ENCODE measurements at regions not wholly inside any gene's neighbourhood (a gene's known extent, or its start where the extent isn't known, plus 50 kb on each side); places are given as distances from the start of the nearest gene placed in this dataset.

DNA sequence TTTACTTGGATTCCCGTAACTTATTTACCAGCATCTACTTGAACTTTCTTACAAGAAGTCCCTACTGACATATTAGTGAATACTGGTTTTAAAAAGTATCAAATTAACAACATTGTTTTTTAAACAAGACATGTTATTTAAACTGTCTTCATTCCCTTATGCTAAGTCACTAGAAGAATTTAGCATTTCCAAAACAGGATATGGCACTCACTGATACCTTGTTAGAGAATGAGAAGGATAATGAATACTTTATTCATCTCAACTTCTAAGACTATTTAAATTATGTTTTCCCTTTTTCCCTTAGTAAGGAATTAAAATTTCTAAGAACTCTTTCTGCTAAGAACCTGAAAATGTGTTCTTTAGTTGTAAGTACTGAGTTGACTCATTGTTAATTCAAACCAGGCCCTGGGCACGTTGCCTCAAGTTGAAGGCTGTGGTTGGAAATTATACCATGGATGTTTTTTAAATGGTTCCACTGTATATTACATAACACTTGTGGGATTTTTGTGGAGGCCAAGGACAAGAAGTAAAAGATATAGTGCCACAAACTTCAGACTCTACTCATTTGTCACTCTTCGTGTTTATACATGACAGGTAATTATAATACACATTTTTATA, 219.0 kb upstream of the EDIL3 start:
- no peak for DNase-seq (ENCODE audit: low read depth, low spot score)

DNA sequence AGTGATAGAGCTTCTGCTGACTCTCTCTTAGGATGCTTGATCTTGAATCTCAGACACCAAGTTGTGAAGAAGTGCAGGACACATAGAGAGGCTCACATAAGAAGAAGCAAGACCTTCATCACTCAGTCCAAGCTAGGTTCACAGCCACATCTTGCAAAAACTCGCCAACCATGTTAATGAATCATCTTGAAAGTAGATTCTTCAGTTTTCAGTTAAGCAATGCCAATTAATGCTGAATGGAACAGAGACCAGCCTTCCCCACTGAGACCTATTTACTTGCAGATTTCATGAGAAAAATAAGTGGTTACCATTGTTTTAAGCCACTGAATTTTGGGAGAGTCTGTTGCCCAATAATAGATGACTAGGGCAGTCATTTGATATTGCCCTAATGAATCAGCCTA, 217.7 kb upstream of the EDIL3 start:
- DNase-seq (ENCODE audit: low read depth, low spot score), result no peak

DNA sequence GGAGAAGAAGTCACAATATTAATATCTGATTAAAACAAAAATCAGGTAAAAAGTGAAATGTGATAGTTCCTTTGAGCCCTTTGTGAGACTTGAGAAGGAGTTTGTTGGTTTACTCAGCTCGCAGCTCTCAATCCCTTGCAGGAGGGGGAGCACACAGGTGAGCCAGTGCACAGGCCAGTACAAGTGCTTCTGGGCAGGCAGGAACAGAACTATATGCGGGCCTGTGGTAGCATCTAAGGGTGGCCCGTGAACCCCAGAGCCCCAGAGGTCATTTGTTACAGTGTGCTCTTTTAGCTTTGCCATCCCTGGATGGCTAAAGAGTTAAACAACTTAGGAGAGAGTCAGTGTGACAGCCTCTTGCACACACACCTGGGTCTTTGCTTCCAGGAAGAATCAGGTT, 215.3 kb upstream of the EDIL3 start:
- DNase-seq (ENCODE audit: low read depth, low spot score), result peak; percentile 7

DNA sequence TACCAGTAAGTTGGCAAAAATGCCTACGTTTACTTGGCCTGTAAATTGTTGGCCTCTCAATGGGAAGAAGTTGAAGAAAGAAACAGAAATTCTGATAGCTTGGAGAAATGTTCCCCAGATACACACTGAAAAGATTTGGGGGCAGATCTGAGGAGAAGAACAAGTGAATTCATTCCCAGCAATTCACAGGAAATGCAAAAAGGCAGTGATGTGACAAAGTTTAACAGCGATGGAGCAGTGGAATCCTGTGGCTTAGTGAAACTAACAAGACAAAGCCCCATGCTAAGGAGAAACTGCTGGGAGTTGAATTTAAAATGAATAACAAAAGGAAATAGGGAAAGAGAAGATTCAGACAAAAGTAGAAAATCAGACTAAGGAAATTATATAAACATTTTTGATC, 213.2 kb upstream of the EDIL3 start:
- DNase-seq (ENCODE audit: low read depth, low spot score), result peak; percentile 4

DNA sequence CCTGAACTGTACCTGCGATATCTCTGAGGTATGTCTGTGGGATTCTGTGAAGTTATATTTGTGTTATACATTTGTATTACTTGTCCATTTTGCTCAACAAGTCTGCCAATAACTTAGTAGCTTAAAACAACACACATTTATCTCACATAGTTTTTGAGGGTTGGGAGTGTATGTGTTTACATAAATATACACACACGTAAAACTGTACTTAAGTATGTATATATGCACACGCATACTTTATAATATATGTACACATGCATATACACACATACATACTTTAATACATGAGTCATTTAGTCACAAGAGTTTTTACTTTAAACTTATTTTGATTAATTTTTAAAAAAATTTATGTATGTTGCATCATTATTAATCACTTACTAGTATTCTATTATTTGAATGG, 205.9 kb upstream of the EDIL3 start:
- DNase-seq (ENCODE audit: low read depth, low spot score), result no peak

DNA sequence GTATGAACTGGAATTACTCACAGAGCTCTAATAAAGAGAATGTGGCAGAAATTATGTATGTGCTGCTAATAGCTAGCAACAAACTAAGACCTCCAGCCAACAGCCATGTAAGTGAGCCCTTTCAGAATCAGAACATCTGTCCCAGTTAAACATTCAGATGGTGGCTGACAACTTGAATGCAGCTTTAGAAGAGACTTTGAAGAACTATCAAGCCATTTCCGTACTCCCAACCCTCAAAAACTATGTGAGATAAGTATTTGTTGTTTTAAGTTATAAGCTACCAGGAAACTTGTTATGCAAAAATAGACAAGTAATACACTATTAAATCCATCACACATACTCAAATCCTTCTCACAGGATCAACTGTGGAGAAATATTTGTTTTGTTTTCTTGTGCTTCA, 205.2 kb upstream of the EDIL3 start:
- DNase-seq (ENCODE audit: low read depth, low spot score), result no peak

DNA sequence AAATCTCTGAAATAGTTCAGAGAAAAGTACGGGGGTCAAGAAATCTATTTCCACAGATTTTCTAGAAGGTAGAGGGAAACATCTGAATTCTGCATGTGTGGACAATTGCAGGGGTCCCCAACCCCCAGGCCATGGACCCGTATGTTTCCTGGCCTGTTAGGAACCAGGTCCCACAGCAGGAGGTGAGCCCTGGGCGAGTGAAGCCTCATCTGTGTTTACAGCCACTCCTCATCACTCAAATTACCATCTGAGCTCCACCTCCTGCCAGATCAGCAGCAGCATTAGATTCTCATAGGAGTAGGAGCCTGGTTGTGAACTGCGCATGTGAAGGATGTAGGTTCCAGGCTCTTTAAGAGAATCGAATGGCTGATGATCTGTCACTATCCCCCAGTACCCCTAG, 200.5 kb upstream of the EDIL3 start:
- DNase-seq (ENCODE audit: low read depth, low spot score), result peak; percentile 76

DNA sequence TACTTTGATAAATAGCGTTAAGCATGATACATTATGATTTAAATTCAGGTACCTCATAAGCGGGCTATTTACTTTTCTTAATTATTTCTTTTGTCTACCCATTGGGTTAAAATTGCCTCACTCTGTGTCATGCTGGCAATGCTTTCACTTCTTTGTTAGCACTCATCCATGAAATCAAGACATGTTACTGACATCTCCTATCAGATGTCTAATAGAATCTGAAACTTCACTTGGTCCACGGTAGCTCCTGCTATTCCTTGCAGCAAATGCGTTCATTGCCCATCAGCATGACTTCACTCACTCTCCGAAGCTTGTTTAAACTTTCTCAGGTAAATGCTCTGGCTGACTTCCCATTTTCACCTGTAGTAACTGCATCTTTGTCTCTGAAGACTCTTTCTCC, 193.5 kb upstream of the EDIL3 start:
- DNase-seq (ENCODE audit: low read depth, low spot score), result no peak

DNA sequence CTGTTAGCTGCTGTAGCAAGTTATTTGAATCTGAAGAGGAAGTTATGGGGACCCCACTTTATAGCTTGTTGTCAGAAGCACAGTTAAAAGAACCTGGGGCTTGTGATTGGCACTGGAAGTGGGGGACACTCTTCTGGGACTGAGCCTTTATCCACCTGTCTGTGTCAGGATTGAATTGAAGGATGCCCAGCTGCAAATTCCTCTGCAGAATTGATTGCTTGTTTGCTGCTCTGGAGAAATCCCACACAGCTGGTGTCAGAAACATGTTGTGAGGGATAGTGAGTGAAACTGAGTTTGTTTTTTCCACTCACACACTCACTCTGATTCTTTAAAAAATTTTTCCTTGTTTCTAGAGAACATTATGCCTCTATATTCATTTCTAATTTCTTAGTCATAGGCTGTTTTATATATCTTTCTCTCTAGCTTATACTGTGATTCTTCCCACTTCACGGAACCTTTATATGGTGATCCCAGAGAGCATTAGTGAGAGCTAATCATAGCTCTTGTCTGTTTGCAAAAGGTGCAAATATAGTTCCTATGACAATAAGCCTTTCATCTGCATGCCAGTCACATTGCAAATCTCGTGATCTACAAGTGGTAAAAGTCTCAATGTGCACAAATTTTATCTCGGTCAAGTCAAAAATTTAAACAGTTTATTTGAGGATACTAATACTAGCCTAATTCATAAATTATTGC, 188.5 kb upstream of the EDIL3 start:
- no peak for DNase-seq (ENCODE audit: low read depth, low spot score)

DNA sequence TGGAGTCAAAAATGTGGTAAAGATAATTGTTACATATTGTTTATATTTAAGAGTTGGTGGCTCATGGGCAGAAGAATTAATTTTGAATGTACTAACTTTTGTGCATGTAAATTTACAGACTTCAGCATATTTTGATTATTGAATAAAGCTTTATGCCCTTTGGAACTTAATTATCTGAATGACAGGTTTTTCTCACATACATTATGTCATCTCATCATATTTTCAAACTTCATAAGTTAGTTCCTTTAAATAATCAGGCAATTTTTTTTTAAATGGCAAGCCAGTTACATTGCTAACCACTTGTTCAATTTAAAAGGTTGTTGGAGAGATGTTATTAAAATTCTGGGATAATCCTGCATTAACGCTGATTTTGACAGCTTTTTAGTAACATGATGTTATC, 184.6 kb upstream of the EDIL3 start:
- DNase-seq (ENCODE audit: low read depth, low spot score), result no peak

DNA sequence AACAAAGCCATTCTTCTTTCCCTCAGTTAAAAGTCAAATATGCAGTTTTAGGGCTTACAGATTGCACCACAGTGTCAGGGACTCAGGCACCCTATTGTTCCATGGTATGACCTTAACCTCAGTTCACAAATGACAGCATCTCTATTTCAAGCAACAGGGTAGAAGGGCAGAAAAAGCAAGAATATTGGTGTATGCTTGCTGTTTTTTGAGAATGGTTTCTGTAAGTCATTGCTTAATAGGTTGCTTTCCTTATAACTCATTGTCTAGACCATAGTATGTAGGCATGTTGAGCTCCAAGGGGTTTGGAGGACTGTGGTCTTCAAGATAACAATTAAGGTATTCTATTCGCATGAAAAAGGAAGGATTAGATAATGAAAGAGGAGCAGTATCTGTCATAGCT, 183.5 kb upstream of the EDIL3 start:
- no peak for DNase-seq (ENCODE audit: low read depth, low spot score)

DNA sequence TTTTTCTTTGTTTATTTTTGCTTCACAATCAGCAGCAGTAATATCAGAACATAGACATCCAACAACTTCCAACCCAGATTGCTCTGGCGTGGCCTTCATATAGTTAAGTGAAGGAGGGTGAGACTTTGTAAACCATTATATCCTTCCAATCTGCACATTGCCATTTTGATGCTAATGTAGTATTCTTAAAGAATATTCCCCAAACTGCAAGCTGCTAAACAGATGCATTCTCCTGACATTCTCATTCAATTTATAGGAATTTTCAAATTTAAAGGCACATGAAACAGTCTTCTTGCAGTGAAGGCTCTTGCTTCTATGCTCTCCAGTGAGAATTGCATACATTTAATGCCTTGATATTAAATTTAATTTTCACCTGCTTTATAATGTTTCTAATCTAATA, 181.2 kb upstream of the EDIL3 start:
- no peak for DNase-seq (ENCODE audit: low read depth, low spot score)

DNA sequence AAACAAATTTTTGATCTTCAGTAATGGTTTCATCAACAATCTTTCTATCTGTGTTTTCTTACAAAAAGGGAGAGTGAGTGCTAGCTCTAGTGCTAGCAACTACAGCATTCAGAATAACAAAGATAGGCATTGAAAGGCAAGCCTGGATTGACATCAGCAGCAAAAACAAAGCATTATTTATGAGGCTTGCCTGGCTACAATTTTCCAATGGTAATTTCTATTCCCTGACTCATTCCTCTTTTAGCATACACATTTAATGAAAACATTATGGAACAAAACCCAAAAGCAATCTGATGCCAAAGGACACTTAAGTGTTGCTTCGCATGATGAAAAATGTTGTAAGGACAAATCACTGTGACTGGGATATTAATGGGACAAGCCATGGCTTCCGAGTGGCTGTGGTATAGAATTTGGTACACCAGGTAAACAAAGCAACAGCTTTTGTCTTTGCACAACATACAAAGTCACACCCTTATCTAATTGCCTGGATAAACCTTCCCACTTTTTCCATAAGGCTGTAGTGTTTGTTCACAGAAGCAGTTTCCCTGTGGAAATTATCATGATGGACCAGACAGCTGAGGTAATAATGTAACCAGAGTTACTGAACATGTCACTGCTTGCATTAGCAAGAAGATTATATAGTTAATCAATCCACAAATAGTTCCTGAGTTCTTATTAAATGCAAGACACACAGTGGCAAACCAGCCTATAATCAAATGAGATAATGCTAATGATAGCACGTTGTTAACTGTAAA, 179.8 kb upstream of the EDIL3 start:
- no peak for DNase-seq (ENCODE audit: low read depth, low spot score)

DNA sequence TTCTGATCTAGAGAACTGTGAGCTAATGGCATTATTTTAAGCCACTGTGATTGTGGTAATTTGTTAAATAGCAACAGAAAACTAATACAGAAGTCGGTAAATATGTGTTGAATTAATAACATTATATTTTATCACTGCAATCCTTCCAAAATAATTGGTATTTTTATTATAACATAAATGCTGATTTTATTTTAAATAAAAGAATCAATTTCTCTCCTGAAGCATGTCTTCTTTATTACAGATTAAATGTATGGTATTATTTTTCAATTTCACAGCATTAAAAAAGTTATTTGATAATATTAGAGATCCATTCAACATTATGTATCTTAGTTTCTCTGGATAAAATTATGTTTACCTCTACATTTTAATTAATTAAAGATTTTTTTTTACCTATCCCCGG, 165.5 kb upstream of the EDIL3 start:
- DNase-seq (ENCODE audit: low read depth, low spot score), result no peak

DNA sequence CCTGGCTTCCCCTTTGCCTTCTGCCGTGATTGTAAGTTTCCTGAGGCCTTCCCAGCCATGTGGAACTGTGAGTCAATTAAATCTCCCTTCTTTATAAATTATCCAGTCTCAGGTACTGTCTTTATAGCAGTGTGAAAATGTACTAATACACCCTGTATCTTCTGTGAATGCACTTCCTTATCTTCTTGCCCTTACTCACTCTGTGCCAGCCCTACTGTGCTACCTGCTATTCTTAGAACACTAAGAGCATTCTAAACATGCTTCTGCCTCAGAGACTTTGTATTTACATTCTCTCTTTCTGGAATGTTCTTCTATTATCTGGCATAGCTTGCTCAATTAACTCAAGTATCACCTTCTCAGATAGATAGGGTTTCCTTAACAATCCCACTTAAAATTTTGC, 164.4 kb upstream of the EDIL3 start:
- no peak for DNase-seq (ENCODE audit: low read depth, low spot score)

DNA sequence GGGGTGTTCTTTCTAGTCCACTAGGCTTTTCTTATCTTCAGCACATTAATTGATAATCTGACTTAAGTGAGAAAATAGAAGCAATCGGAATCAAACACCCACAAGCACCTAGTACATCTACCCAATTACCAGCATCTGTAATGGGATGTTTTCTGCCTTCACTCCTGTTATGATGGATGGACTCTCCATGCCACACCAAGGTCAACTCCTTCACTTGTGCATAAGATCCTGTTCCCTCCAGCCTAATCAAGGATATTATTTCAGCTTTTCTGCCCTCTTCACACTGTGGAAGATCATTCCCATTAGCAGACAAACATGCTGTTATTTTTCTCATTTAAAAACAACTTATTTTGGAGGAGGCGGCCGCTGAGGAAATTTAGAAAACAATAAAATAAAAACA, 162.0 kb upstream of the EDIL3 start:
- no peak for DNase-seq (ENCODE audit: low read depth, low spot score)

DNA sequence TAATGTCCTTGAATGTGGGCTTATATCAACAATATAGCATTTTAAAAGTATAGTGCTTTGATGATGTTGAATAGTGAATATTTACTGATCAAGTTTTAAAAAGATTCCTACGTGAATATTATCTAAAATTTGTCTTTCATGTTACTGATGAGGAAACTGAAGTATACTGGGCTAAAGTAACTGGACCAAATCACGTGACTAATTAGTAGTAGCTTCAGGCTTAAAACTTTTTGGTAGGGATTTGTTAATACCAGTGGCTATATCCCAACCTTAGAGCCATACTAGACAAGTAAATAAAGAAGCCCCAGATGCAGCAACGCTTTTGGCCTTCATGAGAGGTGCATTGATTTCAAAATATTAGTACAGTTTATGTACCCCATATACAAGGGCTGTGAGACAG, 152.1 kb upstream of the EDIL3 start:
- DNase-seq (ENCODE audit: low read depth, low spot score), result no peak

DNA sequence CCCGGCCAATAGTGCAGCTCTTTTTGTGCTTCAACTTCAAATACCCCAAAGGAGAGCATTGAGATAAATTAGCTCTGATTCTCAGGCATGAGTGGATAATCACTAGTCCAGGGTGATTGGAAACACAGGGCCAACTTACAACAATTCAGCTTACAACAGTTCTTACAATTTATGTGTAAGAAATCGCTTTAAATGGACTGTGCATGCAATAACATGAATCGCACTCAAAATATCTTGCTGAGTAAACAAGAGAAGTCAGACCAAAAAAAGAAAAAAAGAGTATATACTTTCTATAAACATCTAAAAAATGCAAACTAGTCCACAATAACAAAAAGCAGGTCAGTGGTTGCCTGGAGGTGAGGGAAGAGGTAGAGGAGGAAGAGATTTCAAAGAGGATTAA, 150.6 kb upstream of the EDIL3 start:
- DNase-seq (ENCODE audit: low read depth, low spot score), result no peak

DNA sequence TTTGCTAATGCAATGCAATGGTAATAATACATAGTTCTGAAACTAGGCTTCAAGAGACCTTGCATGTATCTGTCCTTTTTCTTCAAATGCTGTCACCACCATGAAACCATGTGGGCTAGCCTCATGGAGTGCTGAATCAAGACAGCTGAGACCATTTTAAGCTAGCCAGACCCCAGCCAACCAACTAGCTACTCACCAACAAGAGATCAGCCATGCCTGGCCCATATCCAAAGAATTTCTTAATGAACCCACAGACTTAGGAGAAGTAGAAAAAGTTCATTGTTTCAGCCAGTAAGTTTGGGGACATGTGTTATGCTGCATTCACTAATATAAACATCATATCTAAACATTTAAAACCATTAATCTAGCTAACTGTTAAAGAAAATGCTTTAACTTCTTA, 139.8 kb upstream of the EDIL3 start:
- DNase-seq (ENCODE audit: low read depth, low spot score), result no peak

DNA sequence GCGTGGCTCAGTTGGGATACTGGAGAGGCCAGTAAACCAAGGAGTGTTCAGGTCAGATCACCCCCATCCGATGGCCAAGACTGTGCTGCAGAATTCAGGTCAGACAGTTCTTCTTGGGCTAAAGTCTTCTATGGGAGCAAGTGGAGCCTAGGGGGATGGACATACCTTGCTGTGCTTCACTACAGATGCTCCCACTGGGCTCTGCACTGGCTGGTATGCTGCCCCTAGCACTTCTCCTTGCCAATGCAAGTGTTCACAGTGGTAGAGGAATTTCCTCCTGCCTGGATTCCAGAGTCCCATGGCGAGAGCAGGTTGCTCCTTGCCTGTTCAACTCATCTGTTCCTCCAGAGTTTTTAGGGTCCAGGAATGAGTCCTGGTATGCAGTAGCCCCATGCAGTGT, 134.2 kb upstream of the EDIL3 start:
- DNase-seq (ENCODE audit: low read depth, low spot score), result no peak

DNA sequence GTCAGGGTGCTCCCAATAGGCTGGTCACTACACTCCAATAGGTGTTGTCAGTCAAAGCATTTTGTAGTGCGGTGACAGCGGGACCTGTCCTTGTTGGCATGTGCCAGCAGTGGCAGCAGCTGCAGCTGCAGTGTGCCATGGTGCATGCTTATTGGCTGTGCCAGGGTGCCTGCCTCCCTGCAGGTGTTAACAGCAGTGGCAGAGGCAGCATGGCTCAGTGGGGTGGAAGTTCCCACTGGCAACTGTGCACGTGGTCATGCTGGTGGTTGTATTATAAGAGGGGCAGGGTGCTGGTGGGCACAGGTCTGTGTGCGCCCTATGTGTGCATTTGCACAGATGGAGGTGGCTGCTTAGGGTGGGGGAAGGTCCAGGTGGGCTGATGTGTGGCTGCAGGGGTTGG, 133.7 kb upstream of the EDIL3 start:
- no peak for DNase-seq (ENCODE audit: low read depth, low spot score)

DNA sequence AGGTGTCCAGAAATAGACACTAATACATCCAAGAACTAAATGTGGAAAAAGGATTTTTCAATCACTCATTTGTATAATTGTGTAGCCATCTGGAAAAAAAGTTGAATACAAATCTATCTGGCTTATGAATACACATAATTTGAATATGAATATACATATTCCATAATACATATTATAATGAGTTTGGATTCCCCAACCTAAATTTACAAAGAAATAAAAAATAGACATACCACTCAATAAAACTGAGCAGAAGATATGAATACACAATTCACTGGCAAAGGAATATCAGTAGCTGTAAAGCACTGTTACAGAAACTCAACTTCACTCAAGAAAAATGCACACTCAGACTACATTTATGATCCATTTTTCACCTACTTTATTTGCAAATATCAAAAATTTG, 121.9 kb upstream of the EDIL3 start:
- no peak for DNase-seq (ENCODE audit: low read depth, low spot score)

DNA sequence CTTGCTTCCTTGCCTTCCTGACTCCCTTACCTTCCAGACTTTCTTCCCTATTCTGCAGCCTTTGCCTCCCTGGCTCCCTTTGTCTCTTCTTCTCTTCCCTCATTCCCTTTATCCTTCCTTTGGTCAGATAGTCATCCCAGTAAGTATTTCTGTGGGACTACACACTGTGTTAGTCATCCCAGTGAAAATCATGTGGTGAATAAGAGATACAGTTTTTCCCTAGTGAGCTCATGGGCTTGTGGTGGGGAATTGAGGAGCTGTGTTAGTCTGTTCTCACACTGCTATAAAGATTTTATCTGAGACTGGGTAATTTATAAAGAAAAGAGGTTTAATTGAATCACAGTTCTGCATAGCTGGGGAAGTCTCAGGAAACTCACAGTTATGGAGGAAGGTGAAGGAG, 109.8 kb upstream of the EDIL3 start:
- DNase-seq (ENCODE audit: low read depth, low spot score), result no peak

Measured in ELF-1 (cell line).